Mesendoderm (in vitro differentiated cells): ENCODE measurements at regions not wholly inside any gene's neighbourhood (a gene's known extent, or its start where the extent isn't known, plus 50 kb on each side); places are given as distances from the start of the nearest gene placed in this dataset.

Experiments
- DNase-seq: peaks from one replicate; pipeline ENCODE4 v3.0.0; 2013
- H2AK5ac ChIP-seq: 2 replicates; pipeline ENCODE4 v1.6.1; 2013; ENCODE audit warnings: low read length, inconsistent platforms
- H2BK120ac ChIP-seq: 2 replicates; pipeline ENCODE4 v1.6.1; 2013; ENCODE audit warnings: low read depth, mild to moderate bottlenecking, low read length, moderate library complexity, mixed read lengths
- H2BK15ac ChIP-seq: replicated peaks from 2 replicates; pipeline ENCODE4 v1.6.1; 2013; ENCODE audit warnings: low read depth, mild to moderate bottlenecking, moderate library complexity
- H2BK5ac ChIP-seq: 2 replicates; pipeline ENCODE4 v1.6.1; 2013; ENCODE audit warnings: low read length, inconsistent platforms
- H3K18ac ChIP-seq: 2 replicates; pipeline ENCODE4 v1.6.1; 2013; ENCODE audit warnings: mild to moderate bottlenecking, low read length, mixed read lengths
- H3K23ac ChIP-seq: one replicate; pipeline ENCODE4 v1.6.1; 2013; ENCODE audit warnings: low read length
- H3K27ac ChIP-seq: 2 replicates; pipeline ENCODE4 v1.5.1; 2013; ENCODE audit warnings: low read depth, mild to moderate bottlenecking, inconsistent platforms, low read length, moderate library complexity
- H3K27me3 ChIP-seq: 2 replicates; pipeline ENCODE4 v1.6.1; 2013; ENCODE audit warnings: low read length, control low read depth, mild to moderate bottlenecking, inconsistent platforms; ENCODE audit not compliant: insufficient read depth, poor library complexity
- H3K36me3 ChIP-seq: 2 replicates; pipeline ENCODE4 v1.6.1; 2013; ENCODE audit warnings: low read length, inconsistent platforms; ENCODE audit not compliant: control insufficient read depth, insufficient read depth
- H3K4ac ChIP-seq: one replicate; pipeline ENCODE4 v1.6.1; 2013; ENCODE audit warnings: low read depth, mild to moderate bottlenecking, low read length, moderate library complexity
- H3K4me1 ChIP-seq: 2 replicates; pipeline ENCODE4 v1.6.1; 2013; ENCODE audit warnings: low read depth, low read length, inconsistent platforms; ENCODE audit not compliant: control insufficient read depth
- H3K4me2 ChIP-seq: 2 replicates; pipeline ENCODE4 v1.6.1; 2013; ENCODE audit warnings: low read length
- H3K4me3 ChIP-seq: 2 replicates; pipeline ENCODE4 v1.5.1; 2013; ENCODE audit warnings: mild to moderate bottlenecking, low read length
- H3K56ac ChIP-seq: one replicate; pipeline ENCODE4 v1.6.1; 2013; ENCODE audit warnings: low read length
- H3K79me1 ChIP-seq: 2 replicates; pipeline ENCODE4 v1.6.1; 2013; ENCODE audit warnings: low read length, inconsistent platforms
- H3K79me2 ChIP-seq: 2 replicates; pipeline ENCODE4 v1.6.1; 2013; ENCODE audit warnings: mild to moderate bottlenecking, low read length; ENCODE audit not compliant: control insufficient read depth, insufficient read depth
- H3K9ac ChIP-seq: 2 replicates; pipeline ENCODE4 v1.6.1; 2013; ENCODE audit warnings: low read length, inconsistent platforms
- H4K5ac ChIP-seq: one replicate; pipeline ENCODE4 v1.6.1; 2013; ENCODE audit warnings: low read length
- H4K8ac ChIP-seq: one replicate; pipeline ENCODE4 v1.6.1; 2013; ENCODE audit warnings: low read depth, mild to moderate bottlenecking, control low read depth, low read length, moderate library complexity
- WGBS: extraction: QIAGEN DNeasy Blood & Tissue Kit; methylation state at CpG from one replicate; pipeline ENCODE4 v1.1.7; 2013; ENCODE audit warnings: low lambda C conversion rate, missing lambda C conversion rate; ENCODE audit not compliant: insufficient coverage; ENCODE audit errors: extremely low coverage; 5-methylcytosine and 5-hydroxymethylcytosine counted together

DNA sequence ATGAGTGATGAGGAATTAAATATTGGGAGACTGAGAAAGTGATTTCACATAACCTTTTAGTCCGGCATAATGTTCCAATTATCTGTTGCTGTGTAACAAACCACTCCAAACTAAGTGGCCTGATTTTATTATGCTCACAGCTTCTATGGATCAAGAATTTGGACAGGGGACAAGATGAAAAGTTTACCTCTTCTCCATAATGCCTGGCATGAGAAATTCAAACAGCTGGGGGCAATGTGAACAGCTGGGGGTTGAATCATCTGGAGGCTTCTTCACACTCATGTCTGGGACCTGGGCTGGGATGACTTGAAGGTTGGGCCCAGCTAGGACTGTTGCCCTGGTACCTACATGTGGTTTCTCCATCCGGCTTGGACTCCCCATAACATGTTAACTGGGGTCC lies 99.4 kb upstream of the DRD2 start:
- H4K8ac ChIP-seq: no peak overlapping the region
- H3K27ac ChIP-seq: no peak overlapping the region
- no peak overlapping the region for H3K18ac ChIP-seq
- no peak overlapping the region for H2BK120ac ChIP-seq
- H3K9ac ChIP-seq: no peak overlapping the region
- H3K4me1 ChIP-seq: peaks cover 6% of the 10 kb centered on the region
- H3K79me2 ChIP-seq: no peaks in the 10 kb centered on the region
- DNase-seq: no peak
- no peak overlapping the region for H3K4me3 ChIP-seq
- no peak overlapping the region for H3K23ac ChIP-seq
- H3K36me3 ChIP-seq: no peaks in the 10 kb centered on the region
- no CpG with 5 or more reads among the region's 2 CpGs for WGBS
- H2AK5ac ChIP-seq: no peak overlapping the region
- no peak overlapping the region for H2BK15ac ChIP-seq
- H3K4ac ChIP-seq: no peak overlapping the region
- H3K79me1 ChIP-seq: no peaks in the 10 kb centered on the region
- H3K56ac ChIP-seq: no peak overlapping the region
- H3K27me3 ChIP-seq: no peaks in the 10 kb centered on the region
- H4K5ac ChIP-seq: no peak overlapping the region
- H2BK5ac ChIP-seq: no peak overlapping the region
- H3K4me2 ChIP-seq: no peak overlapping the region

DNA sequence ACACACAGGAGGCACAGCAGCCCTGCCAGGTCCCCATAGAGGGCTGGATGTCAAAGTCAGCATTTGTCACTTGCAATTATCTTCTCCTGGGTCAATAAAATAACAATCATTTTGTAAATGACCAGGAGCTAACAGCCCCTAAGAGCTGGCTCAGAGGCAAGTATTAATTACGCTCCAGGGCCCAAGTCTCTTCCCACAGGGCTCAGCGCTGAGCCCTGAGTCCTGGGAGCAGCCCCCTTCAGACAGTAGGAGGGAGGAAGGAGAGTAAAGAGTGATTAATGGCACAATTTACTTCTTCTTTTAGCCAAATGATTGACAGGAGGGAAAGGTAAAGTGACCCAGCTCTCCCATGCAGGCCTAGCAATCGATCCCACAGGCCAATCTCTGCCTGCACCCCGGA lies 99.0 kb upstream of the DRD2 start:
- Histone ChIP-seq H3K4me3 (no peak overlapping the region), H3K27ac (no peak overlapping the region), H2BK5ac (no peak overlapping the region), H2BK15ac (no peak overlapping the region), H3K79me2 (no peaks in the 10 kb centered on the region), H4K8ac (no peak overlapping the region), H4K5ac (no peak overlapping the region), H3K4me2 (no peak overlapping the region), H3K23ac (no peak overlapping the region), H3K27me3 (no peaks in the 10 kb centered on the region), H3K9ac (no peak overlapping the region), H3K79me1 (no peaks in the 10 kb centered on the region), H2AK5ac (no peak overlapping the region), H3K56ac (no peak overlapping the region), H3K36me3 (no peaks in the 10 kb centered on the region), H2BK120ac (no peak overlapping the region), H3K4ac (no peak overlapping the region), H3K4me1 (peaks cover 4% of the 10 kb centered on the region), H3K18ac (no peak overlapping the region)
- no peak for DNase-seq
- no CpG with 5 or more reads among the region's 4 CpGs for WGBS

DNA sequence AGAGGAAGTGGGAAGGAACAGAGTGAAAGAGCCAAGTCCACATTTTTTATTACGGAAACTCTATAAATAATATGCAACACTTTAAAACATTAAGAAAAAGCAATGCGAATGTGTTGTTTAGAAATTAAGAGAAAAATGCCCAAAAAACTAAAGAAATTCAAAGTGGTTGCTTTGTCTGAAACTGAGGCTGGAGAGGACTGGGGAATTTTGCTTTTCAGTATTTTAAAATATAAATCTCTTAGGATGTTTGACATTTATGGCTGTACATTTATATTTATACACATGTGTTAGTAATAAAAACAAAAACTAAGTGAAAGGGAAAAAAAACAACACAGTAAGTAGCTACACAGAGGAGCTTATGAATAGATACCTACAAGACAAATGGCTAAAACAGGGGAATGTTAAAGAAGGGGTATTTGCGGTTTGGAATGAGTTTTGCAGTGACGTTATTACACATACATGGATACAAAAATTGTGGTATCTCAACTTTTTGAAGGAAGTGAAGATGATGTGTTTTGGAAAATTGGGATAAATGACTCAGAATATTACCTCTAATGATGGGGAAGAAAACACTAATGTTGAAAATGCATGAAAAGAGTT lies 97.0 kb upstream of the DRD2 start:
- WGBS: 100% methylated on average over 2 of the region's 4 CpGs
- Histone ChIP-seq H3K18ac (no peak overlapping the region), H3K4me2 (no peak overlapping the region), H3K79me2 (no peaks in the 10 kb centered on the region), H3K23ac (no peak overlapping the region), H4K8ac (no peak overlapping the region), H2BK120ac (no peak overlapping the region), H3K27me3 (no peaks in the 10 kb centered on the region), H3K4me1 (no peaks in the 10 kb centered on the region), H3K9ac (no peak overlapping the region), H2BK15ac (no peak overlapping the region), H3K27ac (no peak overlapping the region), H2AK5ac (no peak overlapping the region), H3K36me3 (no peaks in the 10 kb centered on the region), H3K4me3 (no peak overlapping the region), H2BK5ac (no peak overlapping the region), H3K56ac (no peak overlapping the region), H3K4ac (no peak overlapping the region), H3K79me1 (no peaks in the 10 kb centered on the region), H4K5ac (no peak overlapping the region)
- no peak for DNase-seq

DNA sequence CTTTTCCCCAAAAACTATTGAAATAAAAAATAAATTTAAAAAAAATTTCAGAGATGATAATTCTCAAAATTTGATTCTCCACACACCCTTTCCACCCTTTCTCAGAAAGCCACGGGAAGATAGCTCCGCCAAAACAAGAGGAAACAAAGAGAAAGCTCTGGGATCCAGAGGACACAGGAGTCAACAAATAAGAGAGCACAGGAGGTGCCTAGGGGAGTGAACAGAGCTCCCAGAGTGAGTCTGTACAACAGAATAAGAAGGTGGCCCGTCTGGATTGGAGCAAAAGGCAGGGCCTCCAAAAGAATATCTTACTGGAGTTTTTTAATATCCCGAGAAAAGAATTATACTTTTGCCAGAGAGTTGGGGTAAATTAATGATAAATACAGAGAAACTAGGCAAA lies 96.3 kb upstream of the DRD2 start:
- no peaks in the 10 kb centered on the region for H3K27me3 ChIP-seq
- WGBS: no CpG with 5 or more reads among the region's 4 CpGs
- no peak overlapping the region for H2BK120ac ChIP-seq
- no peak overlapping the region for H3K56ac ChIP-seq
- no peaks in the 10 kb centered on the region for H3K79me2 ChIP-seq
- no peaks in the 10 kb centered on the region for H3K79me1 ChIP-seq
- DNase-seq: no peak
- no peak overlapping the region for H4K5ac ChIP-seq
- no peak overlapping the region for H3K18ac ChIP-seq
- no peak overlapping the region for H3K4me3 ChIP-seq
- no peaks in the 10 kb centered on the region for H3K4me1 ChIP-seq
- H2BK15ac ChIP-seq: no peak overlapping the region
- H3K9ac ChIP-seq: no peak overlapping the region
- no peak overlapping the region for H2BK5ac ChIP-seq
- H3K27ac ChIP-seq: no peak overlapping the region
- H3K36me3 ChIP-seq: no peaks in the 10 kb centered on the region
- no peak overlapping the region for H2AK5ac ChIP-seq
- H3K23ac ChIP-seq: no peak overlapping the region
- H3K4me2 ChIP-seq: no peak overlapping the region
- no peak overlapping the region for H3K4ac ChIP-seq
- H4K8ac ChIP-seq: no peak overlapping the region

DNA sequence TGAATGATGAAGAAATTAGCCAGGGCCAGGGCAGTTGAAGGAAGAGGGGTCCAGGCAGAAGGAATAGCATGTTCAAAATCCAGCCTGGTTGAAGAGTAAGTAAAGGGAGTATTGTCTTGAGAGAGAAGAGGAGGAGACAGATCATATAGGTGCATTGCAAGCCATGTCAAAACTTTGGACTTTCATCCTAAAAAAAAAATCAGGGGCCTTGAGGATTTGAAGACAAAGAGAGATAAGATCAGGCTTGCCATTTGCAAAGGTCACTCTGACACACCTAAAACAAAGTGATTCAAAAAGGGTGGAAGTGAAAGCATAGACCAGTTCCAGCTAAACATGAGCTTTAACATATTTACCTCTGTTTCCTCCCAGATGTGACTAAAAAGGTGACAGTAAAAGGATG lies 95.7 kb upstream of the DRD2 start:
- no peak for DNase-seq
- Histone ChIP-seq H3K79me2 (no peaks in the 10 kb centered on the region), H3K23ac (no peak overlapping the region)

DNA sequence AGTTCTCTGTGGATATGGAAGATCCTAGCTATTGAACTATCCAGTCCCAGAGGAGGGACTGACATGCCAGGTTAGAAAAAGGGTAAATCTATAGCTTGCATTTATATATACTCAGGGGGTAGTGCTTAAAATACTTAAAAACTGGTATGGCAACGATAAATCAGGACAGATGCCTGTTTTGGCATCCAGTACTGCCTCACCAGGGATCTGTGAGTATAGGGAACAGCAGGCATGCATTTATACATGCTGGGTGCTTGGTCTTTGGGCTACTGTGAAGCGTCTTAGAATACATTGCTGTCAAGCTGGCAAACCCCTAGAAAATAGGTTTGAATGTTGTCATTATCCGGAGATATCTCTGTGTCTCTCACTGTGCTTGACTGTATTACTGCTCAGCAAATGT lies 94.2 kb upstream of the DRD2 start:
- Histone ChIP-seq H3K79me2 (no peaks in the 10 kb centered on the region), H3K4ac (no peak overlapping the region), H3K27ac (no peak overlapping the region), H3K79me1 (no peaks in the 10 kb centered on the region), H2AK5ac (no peak overlapping the region), H3K18ac (no peak overlapping the region), H4K8ac (no peak overlapping the region), H3K27me3 (no peaks in the 10 kb centered on the region), H3K4me3 (no peak overlapping the region), H3K36me3 (no peaks in the 10 kb centered on the region), H2BK15ac (no peak overlapping the region), H2BK120ac (no peak overlapping the region), H3K4me2 (no peak overlapping the region), H3K23ac (no peak overlapping the region), H3K9ac (no peak overlapping the region), H3K56ac (no peak overlapping the region), H3K4me1 (peaks cover under 1% of the 10 kb centered on the region), H2BK5ac (no peak overlapping the region), H4K5ac (no peak overlapping the region)
- DNase-seq: no peak
- whole genome bisulfite sequencing: no CpG with 5 or more reads among the region's 3 CpGs

More for the DNA sequence above, 95.7 kb upstream of the DRD2 start:
- Histone ChIP-seq H3K4me1 (no peaks in the 10 kb centered on the region), H3K9ac (no peak overlapping the region), H3K27ac (no peak overlapping the region), H3K4me2 (no peak overlapping the region), H3K18ac (no peak overlapping the region), H3K79me1 (no peaks in the 10 kb centered on the region), H2BK120ac (no peak overlapping the region), H4K5ac (no peak overlapping the region), H4K8ac (no peak overlapping the region), H3K4me3 (no peak overlapping the region), H2BK5ac (no peak overlapping the region), H3K27me3 (no peaks in the 10 kb centered on the region), H2BK15ac (no peak overlapping the region), H3K56ac (no peak overlapping the region), H2AK5ac (no peak overlapping the region), H3K36me3 (no peaks in the 10 kb centered on the region), H3K4ac (no peak overlapping the region)
